Naive B cell (primary cell): ENCODE measurements at regions not wholly inside any gene's neighbourhood (a gene's known extent, or its start where the extent isn't known, plus 50 kb on each side); places are given as distances from the start of the nearest gene placed in this dataset.

Experiments
- ATAC-seq, 2 donors: fragments of 150-1000 bp; cut with Tn5 transposase; 2 replicates each; pipeline ENCODE4 v1.10.0; 2021; ENCODE audit warnings: low read depth in 2 of 2, mild to moderate bottlenecking in 2 of 2, moderate library complexity in 2 of 2
- DNase-seq: peaks from one replicate; pipeline ENCODE4 v3.0.0; 2022
- H3K27ac Mint-ChIP-seq, 6 donors: one replicate each; pipeline ENCODE4 v1.8.0; 2020 to 2022; ENCODE audit warnings: mild to moderate bottlenecking in 6 of 6, mixed read lengths in 6 of 6, moderate library complexity in 5 of 6, inconsistent platforms in 2 of 6
- H3K27me3 Mint-ChIP-seq, 3 donors: one replicate each; pipeline ENCODE4 v1.8.0; 2021 to 2022; ENCODE audit warnings: mixed read lengths in 3 of 3, mild to moderate bottlenecking in 1 of 3
- H3K36me3 Mint-ChIP-seq, 2 donors: one replicate each; pipeline ENCODE4 v1.8.0; 2020 to 2022; ENCODE audit warnings: mixed read lengths in 2 of 2, inconsistent platforms in 1 of 2, mild to moderate bottlenecking in 1 of 2
- H3K4me1 Mint-ChIP-seq, 3 donors: one replicate each; pipeline ENCODE4 v1.8.0; 2020 to 2022; ENCODE audit warnings: mixed read lengths in 3 of 3, inconsistent platforms in 1 of 3, mild to moderate bottlenecking in 1 of 3, moderate library complexity in 1 of 3
- H3K4me3 Mint-ChIP-seq, 8 donors: one replicate each; pipeline ENCODE4 v1.8.0; 2020 to 2022; ENCODE audit warnings: mild to moderate bottlenecking in 8 of 8, mixed read lengths in 8 of 8, moderate library complexity in 8 of 8, inconsistent platforms in 2 of 8
- H3K9me3 Mint-ChIP-seq, 7 donors: one replicate each; pipeline ENCODE4 v1.8.0; 2020 to 2022; ENCODE audit warnings: mixed read lengths in 7 of 7, mild to moderate bottlenecking in 5 of 7, inconsistent platforms in 2 of 7, moderate library complexity in 1 of 7

DNA sequence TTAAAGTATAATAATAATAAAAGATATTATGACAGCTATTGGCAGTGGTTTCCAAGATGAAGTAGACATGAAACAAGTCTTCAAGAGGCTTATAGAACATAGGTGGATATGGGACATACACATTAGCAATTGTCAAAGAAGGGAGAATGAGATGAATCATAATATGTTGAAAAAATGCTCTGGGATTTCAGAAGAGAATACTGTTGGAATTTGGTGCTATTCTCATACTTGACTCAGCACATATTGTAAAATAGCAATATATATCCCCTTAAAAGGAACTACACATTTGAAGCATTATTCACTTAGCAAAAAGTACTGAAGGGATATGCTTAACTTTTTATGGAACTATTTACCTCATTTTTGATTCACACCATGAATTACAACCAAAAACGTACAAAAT, 577.2 kb upstream of the PCDH15 start:
- Mint-ChIP-seq H3K4me3 (no peak overlapping the region), H3K36me3 (no peaks in the 10 kb centered on the region), H3K27me3 (no peaks in the 10 kb centered on the region), H3K9me3 (peaks cover 0 to 4% (median 0%) of the 10 kb centered on the region in 7 donors), H3K27ac (no peak overlapping the region), H3K4me1 (no peaks in the 10 kb centered on the region)
- ATAC-seq (no peak), DNase-seq (no peak)

DNA sequence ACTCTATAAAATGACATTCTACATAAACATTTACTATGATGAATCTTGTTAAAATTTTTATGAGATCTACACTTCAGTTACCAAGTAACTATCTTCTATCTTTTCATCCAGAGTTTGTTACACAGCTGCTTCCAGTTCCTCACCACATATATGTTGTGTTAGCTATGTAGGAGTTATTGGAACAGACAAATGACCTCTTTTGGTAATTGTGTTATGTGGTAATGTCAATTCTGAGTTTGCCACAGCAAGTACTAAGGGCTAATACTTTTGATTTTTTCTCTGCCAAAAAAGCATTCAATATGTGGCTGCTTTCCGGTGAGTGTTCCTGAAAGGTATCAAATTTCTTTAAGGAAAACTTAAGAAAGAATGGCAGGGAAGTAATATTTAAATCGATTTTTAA, 573.9 kb upstream of the PCDH15 start:
- H3K4me3 Mint-ChIP-seq: no peak overlapping the region

DNA sequence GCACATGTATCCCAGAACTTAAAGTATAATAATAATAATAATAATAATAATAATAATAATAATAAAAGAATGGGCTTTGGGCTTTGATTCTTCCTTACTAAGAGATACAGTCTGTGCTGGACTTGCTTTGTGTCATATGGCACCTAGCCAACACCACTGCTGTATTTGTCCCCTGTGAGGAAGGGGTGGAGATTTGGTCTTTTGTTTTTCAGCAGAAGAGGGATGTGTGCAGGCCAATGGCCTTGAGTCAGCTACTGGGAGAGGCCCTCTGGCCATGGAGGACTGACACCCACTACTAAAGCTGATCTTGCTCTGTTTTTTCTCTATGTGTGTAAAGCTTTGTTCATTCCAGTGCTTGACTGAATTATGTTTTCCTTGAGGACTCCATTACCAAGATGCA, 573.0 kb upstream of the PCDH15 start:
- Mint-ChIP-seq H3K36me3 (no peaks in the 10 kb centered on the region), H3K4me3 (no peak overlapping the region), H3K9me3 (peaks cover 0 to 6% (median 0%) of the 10 kb centered on the region in 7 donors), H3K27me3 (no peaks in the 10 kb centered on the region), H3K27ac (no peak overlapping the region), H3K4me1 (no peaks in the 10 kb centered on the region)
- ATAC-seq (no peak), DNase-seq (no peak)

More for the DNA sequence above, 573.9 kb upstream of the PCDH15 start:
- Mint-ChIP-seq H3K27me3 (no peaks in the 10 kb centered on the region), H3K4me1 (no peaks in the 10 kb centered on the region), H3K27ac (no peak overlapping the region), H3K36me3 (no peaks in the 10 kb centered on the region), H3K9me3 (peaks cover 0 to 6% (median 0%) of the 10 kb centered on the region in 7 donors)
- ATAC-seq (no peak), DNase-seq (no peak)

DNA sequence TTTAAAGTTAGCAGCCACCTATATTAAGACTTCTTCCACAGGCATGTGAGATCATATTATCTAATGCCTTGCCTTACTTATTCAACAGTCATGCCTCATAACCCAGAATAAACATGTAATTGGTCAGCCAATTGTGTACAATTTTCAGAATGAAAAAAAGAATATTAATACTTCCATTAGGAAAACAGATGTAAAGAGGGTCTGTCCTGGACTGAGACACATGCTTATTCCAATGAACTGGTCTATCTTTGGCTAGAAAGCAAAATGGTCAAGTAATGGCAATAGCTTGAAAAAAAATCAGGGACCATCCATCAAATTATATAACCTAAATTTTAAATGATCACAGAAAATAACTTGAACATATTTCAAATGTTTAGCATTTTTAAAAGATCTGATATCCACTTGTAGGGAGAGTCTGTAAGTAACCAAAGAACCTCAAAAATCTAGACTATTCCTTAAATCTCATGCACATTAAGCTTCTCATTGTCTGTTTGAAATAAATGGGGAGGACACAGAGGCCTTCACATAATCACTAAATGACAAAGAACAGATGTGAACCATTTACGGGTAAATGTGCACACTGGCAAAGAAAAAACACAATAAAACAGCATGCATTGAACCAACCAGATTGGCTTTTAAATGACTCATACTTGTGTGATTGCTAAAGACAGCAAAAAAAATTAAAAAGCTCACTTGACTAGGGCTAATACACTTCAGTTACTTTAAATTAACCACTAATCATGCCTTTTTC, 568.8 kb upstream of the PCDH15 start:
- Mint-ChIP-seq H3K4me3 (no peak overlapping the region), H3K27me3 (no peaks in the 10 kb centered on the region), H3K9me3 (peaks cover 0 to 4% (median 0%) of the 10 kb centered on the region in 7 donors), H3K27ac (no peak overlapping the region), H3K36me3 (no peaks in the 10 kb centered on the region), H3K4me1 (no peaks in the 10 kb centered on the region)
- DNase-seq (no peak), ATAC-seq (no peak)

DNA sequence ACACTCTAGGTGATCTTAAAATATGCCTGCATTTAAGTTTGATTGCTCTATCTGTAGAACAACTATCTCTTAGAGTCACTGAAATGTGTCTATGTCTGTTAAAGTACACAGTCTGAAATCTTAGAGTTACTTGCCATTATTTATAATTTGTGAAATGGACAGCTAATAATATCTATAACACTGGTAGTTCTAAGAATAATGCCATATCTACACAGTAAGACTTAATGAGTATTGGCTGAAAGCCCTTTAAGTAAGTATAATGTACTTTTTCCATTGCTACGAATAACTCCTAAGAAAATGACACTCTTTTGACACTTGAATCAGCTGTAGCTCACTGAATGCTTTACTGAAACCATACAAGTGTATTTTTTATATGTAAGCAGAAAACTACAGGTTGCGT, 567.4 kb upstream of the PCDH15 start:
- no peak for DNase-seq
- H3K27ac Mint-ChIP-seq: no peak overlapping the region
- H3K4me1 Mint-ChIP-seq: no peaks in the 10 kb centered on the region
- H3K27me3 Mint-ChIP-seq: no peaks in the 10 kb centered on the region
- no peaks in the 10 kb centered on the region for H3K36me3 Mint-ChIP-seq
- no peak overlapping the region for H3K4me3 Mint-ChIP-seq
- ATAC-seq: no peak
- peaks cover 0 to 5% (median 0%) of the 10 kb centered on the region in 7 donors for H3K9me3 Mint-ChIP-seq

DNA sequence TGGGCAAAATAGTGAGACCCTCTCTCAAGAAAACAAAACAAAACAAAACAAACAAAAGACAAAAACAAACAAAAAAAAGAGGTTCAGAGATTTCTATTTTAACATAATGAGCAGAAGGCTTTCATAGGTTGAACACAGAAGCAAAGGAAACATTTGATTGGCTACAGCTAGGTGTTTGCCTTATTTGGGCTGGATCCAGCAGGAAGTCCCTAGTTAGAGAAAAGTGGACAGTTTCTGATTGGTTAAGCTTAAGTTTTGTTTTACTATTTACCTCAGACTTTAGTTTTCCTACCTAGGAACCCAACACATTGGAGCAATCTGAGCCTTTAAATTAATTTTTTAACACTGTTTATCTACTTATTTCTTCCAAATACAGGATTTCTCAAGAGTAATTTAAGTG, 566.5 kb upstream of the PCDH15 start:
- DNase-seq: no peak
- H3K27me3 Mint-ChIP-seq: no peaks in the 10 kb centered on the region
- no peaks in the 10 kb centered on the region for H3K36me3 Mint-ChIP-seq
- H3K4me3 Mint-ChIP-seq: no peak overlapping the region
- H3K27ac Mint-ChIP-seq: no peak overlapping the region
- ATAC-seq: no peak
- H3K4me1 Mint-ChIP-seq: no peaks in the 10 kb centered on the region
- H3K9me3 Mint-ChIP-seq: peaks cover 0 to 8% (median 0%) of the 10 kb centered on the region in 7 donors

DNA sequence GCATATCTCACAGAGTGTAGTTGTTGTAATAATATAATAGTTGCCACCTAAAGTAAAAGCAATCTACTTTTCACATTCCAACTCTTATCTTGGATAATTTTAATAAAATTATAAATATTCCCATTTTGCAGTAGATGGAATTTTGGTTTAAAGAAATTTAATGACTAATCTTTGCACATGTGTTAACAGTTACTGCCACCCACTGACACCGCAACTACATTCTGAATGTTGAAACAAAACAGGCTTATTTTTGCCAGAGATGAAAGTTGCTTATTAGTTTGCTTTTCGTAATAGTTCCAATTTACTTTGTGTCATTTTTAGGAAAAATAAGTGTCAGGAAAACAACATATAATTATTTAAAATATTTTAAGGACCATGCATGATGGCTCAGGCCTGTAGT, 557.5 kb upstream of the PCDH15 start:
- no peak for DNase-seq
- Mint-ChIP-seq H3K9me3 (peaks cover 0 to 3% (median 0%) of the 10 kb centered on the region in 7 donors), H3K36me3 (no peaks in the 10 kb centered on the region), H3K4me1 (no peaks in the 10 kb centered on the region), H3K27me3 (no peaks in the 10 kb centered on the region), H3K4me3 (no peak overlapping the region), H3K27ac (no peak overlapping the region)
- ATAC-seq: no peak

DNA sequence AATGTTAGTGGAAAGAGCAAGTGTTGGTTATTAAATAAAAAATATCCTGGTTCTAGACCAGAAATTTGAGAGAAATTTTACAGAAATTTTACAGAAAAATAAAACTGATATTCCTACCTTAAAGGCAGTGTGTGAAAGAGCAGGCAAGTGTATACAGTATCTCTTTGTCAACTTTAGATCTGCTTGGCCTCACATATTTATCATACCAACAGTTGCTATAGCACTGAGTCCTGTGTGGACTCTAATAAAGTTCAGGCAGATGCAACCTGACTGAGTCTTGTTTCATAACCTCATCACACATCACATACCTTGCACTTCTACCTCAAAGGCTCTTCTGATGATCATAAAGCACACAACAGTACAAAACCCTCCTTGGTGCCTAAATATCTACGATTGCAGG, 552.4 kb upstream of the PCDH15 start:
- H3K4me1 Mint-ChIP-seq: peaks cover 0 to 4% (median 0%) of the 10 kb centered on the region in 3 donors
- ATAC-seq (no peak), DNase-seq (no peak)
- no peaks in the 10 kb centered on the region for H3K36me3 Mint-ChIP-seq
- peak overlapping the region in 1 of 6 donors; percentile 54 for H3K27ac Mint-ChIP-seq
- H3K4me3 Mint-ChIP-seq: no peak overlapping the region
- no peaks in the 10 kb centered on the region for H3K27me3 Mint-ChIP-seq
- H3K9me3 Mint-ChIP-seq: peaks cover 0 to 5% (median 0%) of the 10 kb centered on the region in 7 donors

DNA sequence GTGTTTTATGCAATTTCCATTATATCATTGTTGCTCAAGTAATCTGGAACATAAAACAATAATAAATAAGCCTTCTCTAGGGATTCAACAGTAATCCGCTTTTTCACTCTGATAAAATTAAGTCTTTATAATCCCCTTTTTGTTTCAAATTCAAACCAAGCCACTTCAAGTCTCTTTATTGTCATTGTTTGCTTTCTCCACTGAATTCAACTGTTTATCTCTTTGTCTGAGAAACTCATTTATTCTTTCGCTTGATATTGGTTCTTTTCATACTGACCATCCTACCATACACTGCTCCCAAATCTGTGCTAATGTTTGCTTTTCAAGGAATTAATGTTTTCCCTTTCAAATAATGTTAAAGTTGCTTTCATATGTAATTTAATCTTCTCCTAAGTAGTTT, 550.4 kb upstream of the PCDH15 start:
- no peaks in the 10 kb centered on the region for H3K27me3 Mint-ChIP-seq
- peak overlapping the region in 1 of 6 donors; percentile 41 for H3K27ac Mint-ChIP-seq
- ATAC-seq (no peak), DNase-seq (no peak)
- peaks cover 0 to 4% (median 0%) of the 10 kb centered on the region in 3 donors for H3K4me1 Mint-ChIP-seq
- H3K36me3 Mint-ChIP-seq: no peaks in the 10 kb centered on the region
- H3K9me3 Mint-ChIP-seq: peaks cover 0 to 9% (median 0%) of the 10 kb centered on the region in 7 donors
- H3K4me3 Mint-ChIP-seq: no peak overlapping the region

DNA sequence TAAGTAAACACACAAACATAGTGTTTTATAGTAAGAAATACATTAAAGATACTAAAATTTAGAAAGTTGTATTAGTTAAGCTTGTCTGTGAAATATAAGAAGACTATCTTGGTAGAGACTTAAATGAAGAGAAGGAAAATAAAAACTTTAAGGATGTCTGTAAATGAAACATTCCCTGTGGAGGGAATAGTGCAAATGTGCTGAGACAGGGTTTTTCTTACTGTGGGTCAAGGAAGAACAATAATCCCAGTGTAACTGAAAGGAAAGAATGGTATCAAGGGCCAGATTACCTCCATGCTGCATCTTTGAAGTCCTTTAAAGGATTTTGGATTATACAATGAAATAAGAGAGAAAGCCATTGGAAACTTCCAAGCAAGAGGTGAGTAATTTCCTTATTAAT, 547.5 kb upstream of the PCDH15 start:
- ATAC-seq (no peak), DNase-seq (no peak)
- Mint-ChIP-seq H3K4me1 (peaks cover 0 to 4% (median 0%) of the 10 kb centered on the region in 3 donors), H3K4me3 (no peak overlapping the region), H3K9me3 (peaks cover 0 to 9% (median 0%) of the 10 kb centered on the region in 7 donors), H3K36me3 (no peaks in the 10 kb centered on the region), H3K27me3 (no peaks in the 10 kb centered on the region), H3K27ac (no peak overlapping the region)

DNA sequence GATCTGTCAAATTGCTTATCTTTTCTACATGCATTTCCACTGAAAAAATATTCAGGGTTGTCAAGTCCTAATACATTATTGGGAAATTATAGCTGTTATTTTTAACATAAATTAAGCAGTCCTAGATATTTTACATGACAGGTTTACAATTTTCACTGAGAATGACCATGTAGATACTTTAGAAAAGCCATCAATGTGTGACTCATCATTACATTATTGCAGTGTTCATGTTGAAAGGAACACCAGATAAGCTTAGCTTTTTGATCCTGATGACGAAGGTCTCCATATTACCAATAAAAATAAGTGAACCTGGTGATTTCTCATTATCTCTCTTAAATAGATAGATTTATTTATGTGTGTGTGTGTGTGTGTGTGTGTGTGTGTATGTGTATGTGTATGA, 529.5 kb upstream of the PCDH15 start:
- H3K27ac Mint-ChIP-seq: no peak overlapping the region
- peaks cover 0 to 2% (median 0%) of the 10 kb centered on the region in 7 donors for H3K9me3 Mint-ChIP-seq
- H3K27me3 Mint-ChIP-seq: no peaks in the 10 kb centered on the region
- no peaks in the 10 kb centered on the region for H3K36me3 Mint-ChIP-seq
- ATAC-seq: no peak
- DNase-seq: no peak
- H3K4me3 Mint-ChIP-seq: no peak overlapping the region
- no peaks in the 10 kb centered on the region for H3K4me1 Mint-ChIP-seq

DNA sequence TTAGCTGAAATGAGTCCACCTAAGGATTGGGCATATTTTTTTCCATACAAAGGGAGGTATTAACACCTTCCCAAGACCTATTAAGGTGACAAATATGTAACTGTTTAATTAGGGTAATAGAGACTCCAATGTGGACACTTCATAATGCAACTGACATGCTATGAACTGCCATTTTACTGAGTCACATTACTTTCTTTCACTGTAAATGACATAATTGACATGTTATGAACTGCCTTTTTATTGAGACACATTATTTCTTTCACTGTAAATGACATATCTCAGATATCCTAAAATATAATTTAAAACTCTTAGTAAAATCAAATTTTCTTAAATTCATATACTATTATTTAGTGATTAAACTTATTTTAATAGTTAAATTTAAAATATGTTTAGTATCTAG, 528.8 kb upstream of the PCDH15 start:
- H3K9me3 Mint-ChIP-seq: peaks cover 0 to 2% (median 0%) of the 10 kb centered on the region in 7 donors
- no peaks in the 10 kb centered on the region for H3K4me1 Mint-ChIP-seq
- no peak overlapping the region for H3K27ac Mint-ChIP-seq
- H3K36me3 Mint-ChIP-seq: no peaks in the 10 kb centered on the region
- H3K4me3 Mint-ChIP-seq: no peak overlapping the region
- ATAC-seq: no peak
- no peak for DNase-seq
- no peaks in the 10 kb centered on the region for H3K27me3 Mint-ChIP-seq

DNA sequence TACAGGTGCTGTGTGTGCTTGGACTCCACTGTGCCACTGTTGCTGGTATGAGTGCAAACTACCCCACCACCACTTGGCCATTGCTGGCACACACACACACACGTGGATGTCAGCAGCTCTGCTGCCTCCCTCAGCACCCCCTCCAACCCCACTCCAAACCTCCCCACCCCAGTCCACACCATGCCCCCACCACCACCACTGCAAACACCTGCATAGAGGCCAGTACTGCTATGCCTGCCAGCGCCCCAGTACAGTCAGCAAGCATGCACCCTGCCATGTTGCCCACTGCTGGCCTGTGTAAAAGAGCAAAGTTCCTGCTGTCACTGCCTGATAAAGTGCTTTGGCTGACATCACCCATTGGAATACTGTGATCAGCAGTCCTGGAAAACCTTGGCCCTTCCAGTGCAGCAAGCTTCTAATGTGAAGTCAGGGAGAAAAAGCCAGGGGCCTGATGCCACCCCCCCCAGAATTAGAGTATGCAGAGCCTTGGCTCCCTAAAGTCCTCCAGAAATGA, 519.2 kb upstream of the PCDH15 start:
- Mint-ChIP-seq H3K9me3 (peaks cover 0 to 11% (median 6%) of the 10 kb centered on the region in 7 donors), H3K27me3 (no peaks in the 10 kb centered on the region), H3K27ac (no peak overlapping the region), H3K4me1 (no peaks in the 10 kb centered on the region), H3K36me3 (no peaks in the 10 kb centered on the region), H3K4me3 (no peak overlapping the region)
- DNase-seq (no peak), ATAC-seq (no peak)

DNA sequence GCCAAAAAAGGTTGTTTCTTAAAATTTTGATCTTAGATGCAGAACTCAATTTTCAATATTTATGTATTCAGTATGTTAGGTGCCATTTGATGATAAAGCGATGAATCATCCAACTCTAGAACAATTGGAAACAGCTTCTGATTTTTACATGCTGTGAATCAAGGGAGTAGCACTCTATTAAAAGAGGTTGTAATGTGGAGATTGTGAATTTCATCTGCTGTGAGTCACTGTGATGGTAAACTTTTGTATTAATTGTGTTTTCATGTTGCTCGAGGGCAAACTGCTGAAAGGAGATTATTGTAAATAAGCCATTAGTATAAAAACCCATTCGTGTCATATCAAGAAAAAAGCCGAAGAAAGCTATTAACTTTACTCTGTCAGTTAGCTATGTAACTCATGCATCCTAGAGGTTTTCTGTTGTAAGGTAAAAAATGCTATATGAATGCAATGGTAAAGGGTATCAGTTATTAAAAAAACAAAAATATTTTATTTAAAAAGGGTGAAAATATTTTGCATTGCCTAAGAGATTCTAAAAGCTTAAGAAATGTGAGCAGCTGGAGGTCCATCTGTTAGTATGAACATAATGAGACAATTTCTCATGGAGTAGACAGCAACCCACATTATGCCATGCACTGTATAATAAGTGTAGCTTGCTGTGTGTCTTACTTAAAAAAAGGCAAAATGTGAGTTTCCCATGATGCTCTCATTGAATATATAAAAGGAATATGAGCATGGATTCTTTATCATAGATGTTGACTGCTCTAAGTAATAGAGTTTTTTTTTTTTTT, 511.0 kb upstream of the PCDH15 start:
- no peaks in the 10 kb centered on the region for H3K36me3 Mint-ChIP-seq
- H3K27ac Mint-ChIP-seq: no peak overlapping the region
- H3K4me1 Mint-ChIP-seq: no peaks in the 10 kb centered on the region
- no peaks in the 10 kb centered on the region for H3K27me3 Mint-ChIP-seq
- no peak overlapping the region for H3K4me3 Mint-ChIP-seq
- no peaks in the 10 kb centered on the region for H3K9me3 Mint-ChIP-seq
- ATAC-seq (no peak), DNase-seq (no peak)
